Endodermal cell (in vitro differentiated cells): ENCODE measurements at regions not wholly inside any gene's neighbourhood (a gene's known extent, or its start where the extent isn't known, plus 50 kb on each side); places are given as distances from the start of the nearest gene placed in this dataset.
"Not testable (repeated sequence)": the region's sequence is repeated elsewhere in the genome, so short reads cannot be mapped to it uniquely, and the experiment has no call there.

Experiments used
- DNase-seq: peaks from one replicate; pipeline ENCODE4 v3.0.0-alpha.2; 2017
- H3K27ac ChIP-seq: 2 replicates; pipeline ENCODE4 v1.5.1; 2013; ENCODE audit warnings: mild to moderate bottlenecking, low read depth, low read length, moderate library complexity
- H3K27me3 ChIP-seq: 2 replicates; pipeline ENCODE4 v1.6.1; 2013; ENCODE audit warnings: mild to moderate bottlenecking, low read length, moderate library complexity; ENCODE audit not compliant: insufficient read depth, control insufficient read depth, poor library complexity, severe bottlenecking
- H3K36me3 ChIP-seq: 2 replicates; pipeline ENCODE4 v1.7.0; 2013; ENCODE audit warnings: mild to moderate bottlenecking, low read length, moderate library complexity; ENCODE audit not compliant: control insufficient read depth, insufficient read depth
- H3K4me1 ChIP-seq: one replicate; pipeline ENCODE4 v1.7.0; 2013; ENCODE audit warnings: low read length; ENCODE audit not compliant: control insufficient read depth, insufficient read depth
- H3K4me3 ChIP-seq: 2 replicates; pipeline ENCODE4 v1.5.1; 2013; ENCODE audit warnings: mild to moderate bottlenecking, low read length, moderate library complexity
- H3K9ac ChIP-seq: 2 replicates; pipeline ENCODE4 v1.6.1; 2013; ENCODE audit warnings: mild to moderate bottlenecking, low read length, moderate library complexity; ENCODE audit not compliant: poor library complexity, severe bottlenecking; ENCODE audit errors: extremely low read depth
- H3K9me3 ChIP-seq: 2 replicates; pipeline ENCODE4 v1.6.1; 2013; ENCODE audit warnings: mild to moderate bottlenecking, low read length, moderate library complexity; ENCODE audit not compliant: control insufficient read depth
- H3K27ac Mint-ChIP-seq: 2 replicates; pipeline ENCODE4 v1.8.0; 2020; ENCODE audit warnings: mixed read lengths
- H3K27me3 Mint-ChIP-seq: 2 replicates; pipeline ENCODE4 v1.8.0; 2021; ENCODE audit warnings: mild to moderate bottlenecking, mixed read lengths; ENCODE audit not compliant: insufficient read depth
- H3K36me3 Mint-ChIP-seq: 2 replicates; pipeline ENCODE4 v1.8.0; 2020; ENCODE audit warnings: low read depth, mixed read lengths
- H3K4me1 Mint-ChIP-seq: 2 replicates; pipeline ENCODE4 v1.8.0; 2020; ENCODE audit warnings: mixed read lengths
- H3K4me3 Mint-ChIP-seq: 2 replicates; pipeline ENCODE4 v1.8.0; 2020; ENCODE audit warnings: mild to moderate bottlenecking, moderate library complexity, mixed read lengths
- H3K9me3 Mint-ChIP-seq: 2 replicates; pipeline ENCODE4 v1.8.0; 2020; ENCODE audit warnings: mild to moderate bottlenecking, mixed read lengths
- WGBS, 2 experiments: methylation state at CpG; one replicate each; pipeline versions ENCODE4 v1.1.5 to v1.1.7; 2013; ENCODE audit warnings: missing lambda C conversion rate in 2 of 2, mixed read lengths in 1 of 2; ENCODE audit not compliant: insufficient coverage in 1 of 2, insufficient read length in 1 of 2; 5-methylcytosine and 5-hydroxymethylcytosine counted together
- TF ChIP-seq, protein P1 (sequence below): fragments of 200-600 bp; sonication (generic); conservative IDR thresholded peaks from 2 replicates; pipeline ENCODE4 v1.5.0; 2021; ENCODE audit warnings: antibody characterized with exemption, mild to moderate bottlenecking

DNA sequence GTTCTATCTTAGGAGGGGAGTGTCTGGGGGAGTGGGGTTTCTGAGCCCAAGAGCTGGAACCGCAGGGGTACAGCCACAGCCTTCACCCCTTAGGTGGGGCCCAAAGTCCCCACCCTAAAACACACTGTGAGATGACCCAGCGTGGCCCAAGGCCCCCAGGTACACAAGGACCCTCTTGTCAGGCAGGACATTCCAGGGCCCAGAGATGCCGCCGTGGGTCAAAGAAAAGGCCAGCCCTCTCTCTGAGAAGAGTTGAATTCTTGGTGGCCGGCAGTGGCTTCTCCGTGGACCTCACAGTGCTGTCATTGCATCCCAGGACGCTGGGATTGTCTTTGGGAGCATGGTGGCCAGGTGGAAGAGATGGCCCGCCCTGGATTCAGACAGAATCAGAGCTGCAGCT is 176.3 kb upstream of the C1orf174 start:
- no peaks in the 10 kb centered on the region for H3K27me3 ChIP-seq
- TF ChIP-seq, protein P1, sequence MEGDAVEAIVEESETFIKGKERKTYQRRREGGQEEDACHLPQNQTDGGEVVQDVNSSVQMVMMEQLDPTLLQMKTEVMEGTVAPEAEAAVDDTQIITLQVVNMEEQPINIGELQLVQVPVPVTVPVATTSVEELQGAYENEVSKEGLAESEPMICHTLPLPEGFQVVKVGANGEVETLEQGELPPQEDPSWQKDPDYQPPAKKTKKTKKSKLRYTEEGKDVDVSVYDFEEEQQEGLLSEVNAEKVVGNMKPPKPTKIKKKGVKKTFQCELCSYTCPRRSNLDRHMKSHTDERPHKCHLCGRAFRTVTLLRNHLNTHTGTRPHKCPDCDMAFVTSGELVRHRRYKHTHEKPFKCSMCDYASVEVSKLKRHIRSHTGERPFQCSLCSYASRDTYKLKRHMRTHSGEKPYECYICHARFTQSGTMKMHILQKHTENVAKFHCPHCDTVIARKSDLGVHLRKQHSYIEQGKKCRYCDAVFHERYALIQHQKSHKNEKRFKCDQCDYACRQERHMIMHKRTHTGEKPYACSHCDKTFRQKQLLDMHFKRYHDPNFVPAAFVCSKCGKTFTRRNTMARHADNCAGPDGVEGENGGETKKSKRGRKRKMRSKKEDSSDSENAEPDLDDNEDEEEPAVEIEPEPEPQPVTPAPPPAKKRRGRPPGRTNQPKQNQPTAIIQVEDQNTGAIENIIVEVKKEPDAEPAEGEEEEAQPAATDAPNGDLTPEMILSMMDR: no peak
- no peak overlapping the region for H3K9ac ChIP-seq
- Mint-ChIP-seq H3K36me3 (no peaks in the 10 kb centered on the region), H3K27me3 (peaks cover 7% of the 10 kb centered on the region), H3K4me3 (no peak overlapping the region), H3K27ac (no peak overlapping the region), H3K4me1 (no peaks in the 10 kb centered on the region), H3K9me3 (peaks cover 25% of the 10 kb centered on the region)
- no peak overlapping the region for H3K27ac ChIP-seq
- H3K4me1 ChIP-seq: no peaks in the 10 kb centered on the region
- 85 to 90% methylated on average over 5 to 8 of the region's 8 CpGs for WGBS, 2 experiments
- H3K36me3 ChIP-seq: no peaks in the 10 kb centered on the region
- peaks cover 3% of the 10 kb centered on the region for H3K9me3 ChIP-seq
- no peak for DNase-seq
- H3K4me3 ChIP-seq: no peak overlapping the region

DNA sequence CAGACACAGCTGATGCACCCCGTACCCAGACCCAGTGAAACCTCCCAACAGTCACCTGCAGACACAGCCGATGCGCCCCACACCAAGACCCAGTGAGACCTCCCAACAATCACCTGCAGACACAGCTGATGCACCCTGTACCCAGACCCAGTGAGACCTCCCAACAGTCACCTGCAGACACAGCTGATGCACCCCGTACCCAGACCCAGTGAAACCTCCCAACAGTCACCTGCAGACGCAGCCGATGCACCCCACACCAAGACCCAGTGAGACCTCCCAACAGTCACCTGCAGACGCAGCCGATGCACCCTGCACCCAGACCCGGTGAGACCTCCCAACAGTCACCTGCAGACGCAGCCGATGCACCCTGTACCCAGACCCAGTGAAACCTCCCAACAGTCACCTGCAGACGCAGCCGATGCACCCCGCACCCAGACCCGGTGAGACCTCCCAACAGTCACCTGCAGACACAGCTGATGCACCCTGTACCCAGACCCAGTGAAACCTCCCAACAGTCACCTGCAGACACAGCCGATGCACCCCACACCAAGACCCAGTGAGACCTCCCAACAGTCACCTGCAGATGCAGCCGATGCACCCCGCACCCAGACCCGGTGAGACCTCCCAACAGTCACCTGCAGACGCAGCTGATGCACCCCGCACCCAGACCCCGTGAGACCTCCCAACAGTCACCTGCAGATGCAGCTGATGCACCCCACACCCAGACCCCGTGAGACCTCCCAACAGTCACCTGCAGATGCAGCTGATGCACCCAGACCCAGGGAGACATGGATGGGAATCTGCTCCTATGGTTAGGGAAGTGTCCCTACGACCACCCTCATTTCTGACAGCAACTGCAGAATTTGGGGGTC is 178.3 kb upstream of the C1orf174 start:
- H3K4me1 Mint-ChIP-seq, H3K9me3 ChIP-seq, H3K27ac ChIP-seq, H3K4me1 ChIP-seq, H3K27ac Mint-ChIP-seq, H3K9ac ChIP-seq, H3K4me3 ChIP-seq, H3K4me3 Mint-ChIP-seq, H3K36me3 Mint-ChIP-seq, H3K36me3 ChIP-seq, DNase-seq, H3K27me3 Mint-ChIP-seq, H3K27me3 ChIP-seq: not testable (repeated sequence)
- WGBS, 2 experiments: 90 to 94% methylated on average over 6 to 18 of the region's 24 CpGs
- H3K9me3 Mint-ChIP-seq: peaks cover 25% of the 10 kb centered on the region

DNA sequence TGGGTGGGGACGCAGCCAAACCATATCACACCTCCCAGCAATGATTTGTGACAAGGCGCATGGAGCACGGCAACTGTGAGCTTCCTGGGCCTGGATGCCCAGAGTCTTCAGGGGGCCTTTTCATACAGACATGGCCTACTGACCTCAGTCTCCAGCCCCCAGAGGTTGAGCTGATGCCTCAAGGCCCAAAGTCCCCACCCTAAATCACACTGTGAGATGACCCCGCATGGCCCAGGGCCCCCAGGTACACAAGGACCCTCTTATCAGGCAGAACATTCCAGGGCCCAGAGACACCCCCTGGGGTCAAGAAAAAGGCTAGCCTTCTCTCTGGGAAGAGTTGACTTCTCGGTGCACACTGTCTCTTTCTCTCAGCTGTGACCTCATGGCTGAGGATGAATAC is 179.7 kb upstream of the C1orf174 start:
- WGBS, 2 experiments: 78 to 100% methylated on average over 1 to 5 of the region's 5 CpGs
- no peak for DNase-seq
- H3K9me3 ChIP-seq: peaks cover 4% of the 10 kb centered on the region
- H3K4me3 ChIP-seq: no peak overlapping the region
- H3K9ac ChIP-seq: no peak overlapping the region
- peaks cover 25% of the 10 kb centered on the region for H3K9me3 Mint-ChIP-seq
- H3K27ac ChIP-seq: no peak overlapping the region
- H3K36me3 ChIP-seq: no peaks in the 10 kb centered on the region
- H3K36me3 Mint-ChIP-seq: no peaks in the 10 kb centered on the region
- H3K27me3 Mint-ChIP-seq: no peaks in the 10 kb centered on the region
- no peak overlapping the region for H3K4me3 Mint-ChIP-seq
- H3K27me3 ChIP-seq: no peaks in the 10 kb centered on the region
- H3K4me1 ChIP-seq: peaks cover 10% of the 10 kb centered on the region
- TF ChIP-seq, protein P1: no peak
- peaks cover 6% of the 10 kb centered on the region for H3K4me1 Mint-ChIP-seq
- H3K27ac Mint-ChIP-seq: no peak overlapping the region
